CD14-positive monocyte (primary cell): ENCODE measurements at regions not wholly inside any gene's neighbourhood (a gene's known extent, or its start where the extent isn't known, plus 50 kb on each side); places are given as distances from the start of the nearest gene placed in this dataset.

Experiments
- DNase-seq, 3 donors: peaks; one replicate each; pipeline ENCODE4 v3.0.0-alpha.2; 2011 to 2022
- H2AFZ ChIP-seq: 2 replicates; pipeline ENCODE4 v1.6.0; 2012; ENCODE audit warnings: mild to moderate bottlenecking, low read depth, low read length, inconsistent platforms; ENCODE audit not compliant: insufficient read depth, poor library complexity, severe bottlenecking
- H3K27ac ChIP-seq, 2 donors: 1 replicate in 1 of 2; 2 replicates in 1 of 2; pipeline ENCODE4 v1.5.1; 2012 to 2013; ENCODE audit warnings: low read length in 2 of 2, control low read depth in 1 of 2, inconsistent platforms in 1 of 2, low read depth in 1 of 2, mild to moderate bottlenecking in 1 of 2
- H3K27me3 ChIP-seq, 2 donors: one replicate each; pipeline versions ENCODE4 v1.6.0 to v1.6.1; 2011 to 2013; ENCODE audit warnings: low read length in 2 of 2; ENCODE audit not compliant: control insufficient read depth in 2 of 2, insufficient read depth in 2 of 2
- H3K36me3 ChIP-seq, 2 donors: replicated peaks in 1 of 2; 1 replicate in 1 of 2; 2 replicates in 1 of 2; pipeline versions ENCODE4 v1.5.1 to v1.6.1; 2012 to 2013; ENCODE audit warnings: low read length in 2 of 2, control low read depth in 1 of 2, inconsistent platforms in 1 of 2, mild to moderate bottlenecking in 1 of 2; ENCODE audit not compliant: insufficient read depth in 2 of 2, control insufficient read depth in 1 of 2
- H3K4me1 ChIP-seq, 2 donors: 1 replicate in 1 of 2; 2 replicates in 1 of 2; pipeline versions ENCODE4 v1.5.1 to v1.6.1; 2012 to 2013; ENCODE audit warnings: low read length in 2 of 2, control low read depth in 1 of 2, inconsistent platforms in 1 of 2, mild to moderate bottlenecking in 1 of 2, moderate library complexity in 1 of 2; ENCODE audit not compliant: insufficient read depth in 2 of 2, control insufficient read depth in 1 of 2
- H3K4me2 ChIP-seq: replicated peaks from 2 replicates; pipeline ENCODE3; 2012; ENCODE audit warnings: low read length, moderate library complexity, mild to moderate bottlenecking; ENCODE audit not compliant: poor library complexity, severe bottlenecking; ENCODE audit errors: extremely low read depth
- H3K4me3 ChIP-seq, 3 experiments: fragments of 200-600 bp in 1 of 3; sonication (generic) in 1 of 3; replicated peaks in 1 of 3; 1 replicate in 2 of 3; 2 replicates in 1 of 3; pipeline ENCODE4 v1.5.1; 2011 to 2013; ENCODE audit warnings: low read length in 3 of 3, mild to moderate bottlenecking in 3 of 3, control low read depth in 2 of 3, low read depth in 2 of 3, inconsistent platforms in 1 of 3, moderate library complexity in 1 of 3
- H3K79me2 ChIP-seq: 2 replicates; pipeline ENCODE4 v1.6.0; 2012; ENCODE audit warnings: mild to moderate bottlenecking, control low read depth, inconsistent platforms, low read length, moderate library complexity; ENCODE audit not compliant: insufficient read depth
- H3K9ac ChIP-seq: 2 replicates; pipeline ENCODE4 v1.6.0; 2017; ENCODE audit warnings: low read length, mild to moderate bottlenecking; ENCODE audit not compliant: insufficient read depth, poor library complexity, severe bottlenecking
- H3K9me3 ChIP-seq, 2 donors: replicated peaks in 1 of 2; 1 replicate in 1 of 2; 2 replicates in 1 of 2; pipeline versions ENCODE4 v1.5.1 to v1.6.1; 2012 to 2013; ENCODE audit warnings: low read length in 2 of 2, control low read depth in 1 of 2; ENCODE audit not compliant: control insufficient read depth in 1 of 2, insufficient read depth in 1 of 2
- H4K20me1 ChIP-seq: 2 replicates; pipeline ENCODE4 v1.6.0; 2012; ENCODE audit warnings: mild to moderate bottlenecking, low read length, control low read depth, moderate library complexity; ENCODE audit not compliant: insufficient read depth
- H3K27ac Mint-ChIP-seq, 7 donors: one replicate each; pipeline ENCODE4 v1.8.0; 2020; ENCODE audit warnings: mild to moderate bottlenecking in 7 of 7, mixed read lengths in 7 of 7, moderate library complexity in 6 of 7, inconsistent platforms in 2 of 7
- H3K27me3 Mint-ChIP-seq, 3 donors: one replicate each; pipeline ENCODE4 v1.8.0; 2021 to 2022; ENCODE audit warnings: low read depth in 3 of 3, mild to moderate bottlenecking in 3 of 3, mixed read lengths in 3 of 3, moderate library complexity in 3 of 3, inconsistent platforms in 1 of 3
- H3K36me3 Mint-ChIP-seq, 2 donors: one replicate each; pipeline ENCODE4 v1.8.0; 2020; ENCODE audit warnings: mixed read lengths in 2 of 2, inconsistent platforms in 1 of 2, mild to moderate bottlenecking in 1 of 2
- H3K4me1 Mint-ChIP-seq: one replicate; pipeline ENCODE4 v1.8.0; 2020; ENCODE audit warnings: mild to moderate bottlenecking, mixed read lengths
- H3K4me3 Mint-ChIP-seq, 2 donors: one replicate each; pipeline ENCODE4 v1.8.0; 2020; ENCODE audit warnings: mild to moderate bottlenecking in 2 of 2, mixed read lengths in 2 of 2, moderate library complexity in 1 of 2
- H3K9me3 Mint-ChIP-seq, 7 donors: one replicate each; pipeline ENCODE4 v1.8.0; 2020 to 2022; ENCODE audit warnings: mixed read lengths in 7 of 7, mild to moderate bottlenecking in 6 of 7, moderate library complexity in 6 of 7, inconsistent platforms in 2 of 7
- CTCF ChIP-seq: fragments of 200-600 bp; IDR thresholded peaks from one replicate; pipeline ENCODE4 v1.8.0; 2022; ENCODE audit warnings: antibody characterized with exemption, mild to moderate bottlenecking
- WGBS: methylation state at CpG from one replicate; pipeline ENCODE4 v1.1.5; 2013; ENCODE audit warnings: missing lambda C conversion rate; ENCODE audit not compliant: insufficient coverage; 5-methylcytosine and 5-hydroxymethylcytosine counted together
- intact Hi-C, 2 donors: fragments of 100-400 bp; cut with micrococcal nuclease; formaldehyde crosslinking; loops; one replicate each; pipeline versions ENCODE4 v1.15.0 to v1.15.1; 2023

DNA sequence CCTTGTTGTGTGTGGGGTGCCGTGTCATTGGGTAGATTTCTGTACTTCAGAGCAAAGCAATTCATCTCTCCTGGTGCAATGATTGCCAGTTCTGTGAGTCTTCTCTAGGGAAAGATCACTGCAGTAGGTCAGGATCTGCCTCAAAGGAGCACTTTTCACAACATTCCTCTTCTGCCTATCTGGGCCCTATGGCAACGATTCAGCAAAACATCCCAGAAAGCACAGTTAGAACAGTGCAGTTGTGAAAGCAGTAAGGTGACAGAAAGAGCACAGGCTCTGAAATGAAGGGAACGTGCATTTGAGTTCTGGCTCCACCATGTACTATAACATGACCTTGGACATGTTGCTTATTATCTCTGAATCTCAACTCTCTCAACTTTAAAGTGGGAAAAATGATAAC lies 178.5 kb upstream of the N4BP1 start:
- intact Hi-C loops = no loop called here
- no peaks in the 10 kb centered on the region for H3K9me3 ChIP-seq
- Mint-ChIP-seq H3K4me1 (no peaks in the 10 kb centered on the region), H3K4me3 (no peak overlapping the region), H3K36me3 (no peaks in the 10 kb centered on the region), H3K27ac (no peak overlapping the region), H3K9me3 (peaks cover 0 to 5% (median 0%) of the 10 kb centered on the region in 7 donors), H3K27me3 (peaks cover 0 to 1% (median 0%) of the 10 kb centered on the region in 3 donors)
- no peak overlapping the region for H2AFZ ChIP-seq
- H3K27ac ChIP-seq = no peak overlapping the region
- no peaks in the 10 kb centered on the region for H3K4me1 ChIP-seq
- no peaks in the 10 kb centered on the region for H3K27me3 ChIP-seq
- DNase-seq = no peak
- H3K9ac ChIP-seq = no peak overlapping the region
- no peaks in the 10 kb centered on the region for H4K20me1 ChIP-seq
- no peaks in the 10 kb centered on the region for H3K36me3 ChIP-seq
- WGBS = no CpG with 5 or more reads among the region's 3 CpGs
- H3K4me2 ChIP-seq = no peak overlapping the region
- no peak overlapping the region for H3K4me3 ChIP-seq
- TF ChIP-seq CTCF = no peak
- no peaks in the 10 kb centered on the region for H3K79me2 ChIP-seq

DNA sequence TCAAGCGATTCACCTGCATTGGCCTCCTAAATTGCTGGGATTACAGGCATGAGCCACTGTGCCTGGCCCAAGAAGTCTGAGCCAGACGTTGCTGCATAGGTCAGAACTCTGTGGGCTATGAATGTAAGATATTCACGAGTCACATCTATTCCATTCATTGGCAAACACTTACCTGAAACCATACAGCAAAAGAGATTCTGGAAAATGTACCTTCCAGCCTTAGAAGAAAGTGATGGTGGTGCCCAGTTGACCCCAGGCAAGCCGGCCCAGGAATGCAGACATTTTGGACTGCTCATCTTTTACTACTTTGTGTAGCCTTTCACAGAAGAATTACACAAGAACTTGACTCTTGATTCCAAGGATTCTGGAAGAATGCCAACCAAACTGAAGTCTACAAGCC lies 135.6 kb upstream of the N4BP1 start:
- intact Hi-C loops = no loop called here
- no peak overlapping the region for H3K27ac Mint-ChIP-seq
- peaks cover 8 to 24% of the 10 kb centered on the region in 2 donors for H3K9me3 ChIP-seq
- DNase-seq = no peak
- no peak for TF ChIP-seq CTCF
- H3K27me3 ChIP-seq = no peaks in the 10 kb centered on the region
- H3K79me2 ChIP-seq = no peaks in the 10 kb centered on the region
- WGBS = no CpG with 5 or more reads among the region's 4 CpGs
- H3K36me3 ChIP-seq = no peaks in the 10 kb centered on the region
- peaks cover 5 to 26% (median 10%) of the 10 kb centered on the region in 7 donors for H3K9me3 Mint-ChIP-seq
- no peaks in the 10 kb centered on the region for H3K4me1 Mint-ChIP-seq
- no peak overlapping the region for H3K9ac ChIP-seq
- H3K4me2 ChIP-seq = no peak overlapping the region
- H3K27me3 Mint-ChIP-seq = peaks cover 0 to 1% (median 0%) of the 10 kb centered on the region in 3 donors
- H2AFZ ChIP-seq = no peak overlapping the region
- no peak overlapping the region for H3K4me3 Mint-ChIP-seq
- H3K36me3 Mint-ChIP-seq = no peaks in the 10 kb centered on the region
- H3K27ac ChIP-seq = no peak overlapping the region
- H4K20me1 ChIP-seq = no peaks in the 10 kb centered on the region
- H3K4me3 ChIP-seq = no peak overlapping the region
- H3K4me1 ChIP-seq = no peaks in the 10 kb centered on the region
